Glomerular endothelial cell (primary cell): ENCODE measurements at regions not wholly inside any gene's neighbourhood (a gene's known extent, or its start where the extent isn't known, plus 50 kb on each side); places are given as distances from the start of the nearest gene placed in this dataset.
"Not testable (repeated sequence)": the region's sequence is repeated elsewhere in the genome, so short reads cannot be mapped to it uniquely, and the experiment has no call there.

ENCODE experiments used
- DNase-seq: peaks from one replicate; pipeline ENCODE4 v3.0.0-alpha.2; 2011; ENCODE audit warnings: low read depth, low spot score; ENCODE audit errors: extremely low read depth

- no peak for DNase-seq
These were observed 783.3 kb upstream of the CADM2 start for GRCh38 chr3:84175449-84175848.

DNA sequence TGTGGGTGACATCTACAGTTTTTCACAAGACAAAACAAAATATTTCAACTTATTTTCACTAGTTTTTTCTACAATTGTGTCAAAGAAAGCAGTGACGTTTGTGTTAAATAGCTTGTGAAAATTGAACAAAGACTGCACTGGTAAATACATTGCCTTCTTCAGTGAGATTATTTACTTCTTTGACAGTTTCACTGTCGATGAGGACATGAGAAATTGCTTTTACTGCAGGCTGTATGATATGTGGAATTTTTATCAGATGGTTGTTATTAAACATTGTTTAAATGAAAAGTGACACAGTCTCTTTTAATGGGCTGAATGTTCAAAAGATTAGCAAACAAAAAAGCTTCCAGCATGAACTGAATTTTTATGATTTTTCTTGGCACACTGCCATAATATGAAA lies 773.9 kb upstream of the CADM2 start:
- DNase-seq: no peak

GRCh38 chr3:84194029-84194428 lies 764.8 kb upstream of the CADM2 start:
- no peak for DNase-seq

DNA sequence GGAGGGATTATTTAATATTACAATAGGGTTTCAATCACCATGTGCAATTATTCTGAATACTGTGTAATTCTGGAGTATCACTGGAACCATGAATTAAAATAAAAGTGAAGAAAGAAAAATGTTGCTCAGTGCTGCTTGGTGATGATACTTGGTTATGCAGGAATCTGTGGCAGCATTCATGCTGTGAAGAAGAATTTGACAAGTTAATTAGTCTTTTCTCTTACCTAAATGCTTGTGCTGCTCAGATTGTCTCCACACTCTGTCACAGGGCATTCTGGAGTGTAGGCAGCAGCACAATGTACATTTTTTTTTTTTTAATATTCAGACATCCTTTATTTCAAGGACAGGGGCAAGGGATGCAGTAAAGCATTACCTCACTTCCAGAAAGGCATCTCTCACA lies 749.3 kb upstream of the CADM2 start:
- no peak for DNase-seq

DNA sequence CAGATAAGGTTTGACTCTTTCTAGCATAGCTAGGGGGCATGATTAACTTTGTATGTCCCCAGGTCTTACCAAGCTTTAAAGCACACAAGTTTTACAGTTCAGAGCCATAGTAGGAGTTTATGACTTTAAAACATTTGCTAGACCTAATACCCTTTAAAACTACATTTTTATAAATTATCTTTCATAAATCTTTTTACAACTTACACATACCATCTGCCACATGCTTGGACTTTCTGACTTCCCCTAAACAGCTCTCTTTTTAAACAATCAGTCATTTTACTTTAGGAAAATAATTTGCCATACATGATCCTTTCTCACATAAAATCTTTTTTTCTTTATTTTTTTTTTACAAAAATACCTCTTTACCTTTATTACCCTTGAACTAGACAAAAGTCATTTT lies 735.3 kb upstream of the CADM2 start:
- DNase-seq: no peak

- no peak for DNase-seq
These were observed 734.5 kb upstream of the CADM2 start for GRCh38 chr3:84224262-84224661.

DNA sequence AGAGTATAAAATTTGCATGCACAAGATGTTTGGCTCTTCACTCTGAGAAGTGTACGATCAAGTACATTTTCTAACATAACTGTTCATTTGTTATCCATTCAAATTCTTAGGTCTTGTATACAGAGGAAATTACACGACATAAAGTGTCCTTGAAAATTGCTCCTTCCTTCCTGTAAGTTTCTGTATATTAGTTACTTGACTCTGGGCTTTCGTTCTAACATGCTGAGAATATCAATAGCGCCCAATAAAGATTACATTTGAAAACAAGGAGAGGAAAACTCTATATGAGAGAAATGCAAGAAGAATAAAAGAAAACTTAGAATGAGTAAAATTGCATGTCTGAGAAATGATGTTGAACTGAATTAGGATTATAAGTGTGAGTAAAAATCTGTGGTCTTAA lies 722.5 kb upstream of the CADM2 start:
- DNase-seq: no peak

DNA sequence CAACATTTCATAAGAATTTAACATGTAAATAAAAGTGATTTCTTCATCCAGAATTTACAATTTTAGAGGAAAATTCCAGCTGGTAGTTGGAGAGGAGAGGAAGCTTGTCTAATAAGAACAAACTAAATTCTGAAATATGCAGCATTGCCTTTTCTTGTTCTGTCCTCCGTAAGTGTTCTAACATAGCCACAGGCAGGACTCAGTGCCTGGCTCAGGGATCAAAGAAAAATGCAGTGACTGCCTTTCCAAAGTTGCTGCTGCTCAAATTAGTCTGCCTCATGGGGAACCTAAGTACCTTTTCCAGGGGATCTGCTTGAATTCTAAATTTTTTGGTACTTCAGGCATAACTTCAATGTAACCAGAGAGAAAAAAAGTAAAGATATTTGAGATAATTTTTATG lies 713.0 kb upstream of the CADM2 start:
- no peak for DNase-seq

DNA sequence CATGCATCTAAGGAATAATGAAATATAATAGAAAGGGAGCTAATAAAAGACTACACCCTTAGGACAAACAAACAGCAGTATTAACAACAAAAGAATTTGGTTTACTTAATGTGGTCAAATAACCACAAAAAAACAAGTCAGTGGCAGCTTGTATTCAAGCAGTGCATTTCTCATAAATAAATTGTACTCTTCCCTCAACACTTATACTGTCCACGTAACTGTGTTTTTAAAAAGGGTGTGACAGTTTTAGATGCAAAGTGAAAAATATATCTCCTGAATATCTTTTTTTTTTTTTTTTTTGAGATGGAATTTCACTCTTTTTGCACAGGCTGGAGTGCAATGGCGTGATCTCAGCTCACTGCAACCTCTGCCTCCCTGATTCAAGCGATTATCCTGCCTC lies 698.2 kb upstream of the CADM2 start:
- no peak for DNase-seq

- no peak for DNase-seq
These were observed 693.0 kb upstream of the CADM2 start for GRCh38 chr3:84265768-84266167.

DNA sequence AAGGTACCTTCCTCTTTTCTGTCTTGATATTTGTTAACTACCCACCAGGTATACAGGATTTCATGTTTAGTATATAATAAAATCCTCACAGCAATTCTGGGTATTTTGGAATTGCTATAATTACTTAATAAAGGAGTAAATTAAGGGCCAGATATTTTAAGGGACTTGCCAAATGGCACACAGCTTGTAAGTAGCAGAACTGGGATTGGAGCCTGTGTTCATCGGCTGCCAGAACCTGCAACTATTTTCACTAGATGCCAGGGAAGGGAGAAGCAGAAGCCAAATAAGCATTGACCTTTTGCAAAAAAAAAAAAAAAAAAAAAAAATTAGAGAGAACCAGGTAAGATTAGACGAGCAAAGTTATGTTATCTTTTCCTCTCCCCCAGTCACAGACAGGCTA lies 683.3 kb upstream of the CADM2 start:
- DNase-seq: no peak

DNA sequence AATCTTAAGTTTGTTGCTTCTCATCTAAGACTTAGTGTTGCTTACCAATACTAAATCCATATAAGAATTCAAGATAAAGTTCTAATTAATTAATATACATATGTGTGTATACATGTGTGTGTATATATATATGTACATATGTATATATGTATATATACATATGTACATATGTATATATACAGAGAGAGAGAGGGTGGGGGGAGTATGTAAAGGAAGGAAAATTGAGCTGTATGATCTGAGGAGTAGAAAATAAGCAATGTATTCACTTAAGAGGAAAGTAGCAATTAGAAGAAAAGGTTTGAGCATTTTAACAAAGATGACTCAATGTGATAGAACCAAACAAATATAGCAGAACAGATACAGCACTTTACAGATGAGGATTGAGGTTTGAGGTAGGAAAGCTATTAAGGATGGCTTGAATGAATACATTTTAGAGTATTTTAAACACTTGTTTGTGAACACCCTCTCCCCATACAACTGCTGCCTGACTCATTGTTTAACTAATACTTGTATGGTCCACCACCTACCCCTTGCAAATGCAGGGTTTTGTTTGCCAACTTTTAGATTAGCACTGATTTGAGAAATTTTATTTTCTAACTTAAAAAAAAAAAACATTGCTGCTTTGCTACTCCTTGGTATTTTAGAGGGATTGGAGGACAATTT lies 681.1 kb upstream of the CADM2 start:
- no peak for DNase-seq

GRCh38 chr3:84292128-84292527 lies 666.7 kb upstream of the CADM2 start:
- no peak for DNase-seq

DNA sequence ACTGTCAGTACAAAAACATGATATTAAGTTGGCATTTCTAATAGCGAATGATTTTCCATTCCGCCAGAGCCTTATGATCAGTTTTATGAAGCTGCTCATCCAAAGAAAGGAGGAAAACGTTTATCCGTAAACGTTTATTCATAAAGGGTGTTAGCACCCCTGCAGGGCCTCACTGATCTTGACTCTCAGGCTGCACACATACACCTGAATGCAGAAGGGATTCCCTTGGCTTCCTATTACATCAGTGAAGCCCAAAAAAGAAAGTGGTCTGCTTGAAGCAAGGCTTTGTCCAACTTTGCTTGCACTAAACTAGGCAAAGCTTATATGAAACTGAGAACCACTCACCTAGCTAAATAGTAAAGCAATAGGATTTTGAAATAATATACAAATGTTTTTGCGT lies 659.5 kb upstream of the CADM2 start:
- DNase-seq: no peak

GRCh38 chr3:84304214-84304613 lies 654.6 kb upstream of the CADM2 start:
- DNase-seq: no peak

GRCh38 chr3:84307339-84307738 lies 651.5 kb upstream of the CADM2 start:
- DNase-seq: no peak

DNA sequence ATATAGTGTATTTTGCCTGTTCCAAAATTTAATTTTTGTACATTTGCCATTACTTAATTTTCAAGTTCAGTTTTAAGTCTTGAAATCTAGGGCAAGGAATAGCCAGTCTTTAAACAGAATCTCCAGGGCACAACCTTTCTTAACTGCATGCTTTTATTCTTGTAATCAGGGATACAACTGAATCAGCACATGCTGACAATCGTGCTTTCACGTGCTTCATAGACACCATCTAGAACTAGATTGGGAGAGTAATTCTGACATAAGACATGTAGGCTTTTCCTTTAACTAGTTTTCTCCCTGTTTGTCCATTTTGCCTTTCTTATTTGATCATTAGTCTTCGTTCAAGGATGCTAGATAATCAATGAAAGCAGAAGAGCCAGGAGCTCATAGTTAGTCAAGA lies 650.4 kb upstream of the CADM2 start:
- no peak for DNase-seq

DNA sequence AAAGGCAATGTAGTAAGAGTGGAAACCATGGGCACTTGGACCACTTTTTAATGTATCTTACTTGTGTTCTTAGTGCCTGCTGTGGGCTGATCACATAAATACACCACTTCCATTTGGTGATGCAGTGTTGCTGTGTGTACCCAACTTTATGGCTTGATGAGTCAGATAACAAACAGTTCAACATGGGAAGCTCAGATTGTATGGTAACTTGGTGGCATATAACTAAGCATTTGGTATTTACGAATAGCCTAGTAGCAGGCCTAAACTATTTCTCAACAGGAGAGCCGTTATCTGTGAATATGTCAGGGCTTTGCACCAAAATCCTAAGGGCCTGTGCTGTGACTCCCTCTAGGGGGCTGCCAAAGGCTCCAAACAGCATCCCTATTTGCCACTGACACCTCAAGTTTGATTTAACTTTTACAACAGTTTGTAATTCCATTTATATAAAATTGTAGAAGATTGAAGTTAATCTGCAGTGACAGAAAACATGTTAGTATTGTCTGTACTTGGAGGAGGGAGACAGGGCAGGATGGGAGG lies 640.4 kb upstream of the CADM2 start:
- no peak for DNase-seq

DNA sequence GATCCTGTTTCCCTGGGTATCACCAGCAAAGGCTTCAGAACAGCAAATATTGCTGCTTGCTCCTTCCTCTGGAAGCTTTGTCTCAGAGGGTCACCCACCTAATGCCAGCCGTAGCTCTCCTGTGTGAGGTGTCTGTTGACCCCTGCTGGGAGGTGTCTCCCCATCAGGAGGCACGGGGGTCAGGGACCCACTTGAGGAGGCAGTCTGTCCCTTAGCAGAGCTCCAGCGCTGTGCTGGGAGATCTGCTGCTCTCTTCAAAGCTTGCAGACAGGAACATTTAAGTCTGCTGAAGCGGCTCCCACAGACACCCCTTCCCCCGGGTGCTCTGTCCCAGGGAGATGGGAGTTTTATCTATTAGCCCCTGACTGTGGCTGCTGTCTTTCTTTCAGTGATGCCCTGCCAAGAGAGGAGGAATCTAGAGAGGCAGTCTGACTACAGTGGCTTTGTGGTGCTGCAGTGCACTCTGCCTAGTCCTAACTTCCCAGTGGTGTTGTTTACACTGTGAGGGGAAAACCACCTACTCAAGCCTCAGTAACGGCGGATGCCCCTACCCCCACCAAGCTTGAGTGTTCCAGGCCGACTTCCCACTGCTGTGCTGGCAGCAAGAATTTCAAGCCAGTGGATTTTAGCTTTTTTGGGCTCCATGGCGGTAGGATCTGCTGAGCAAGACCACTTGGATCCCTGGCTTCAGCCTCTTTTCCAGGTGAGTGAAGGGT lies 593.1 kb upstream of the CADM2 start:
- DNase-seq: not testable (repeated sequence)
